Inflammatory macrophage (primary cell): ENCODE measurements at regions not wholly inside any gene's neighbourhood (a gene's known extent, or its start where the extent isn't known, plus 50 kb on each side); places are given as distances from the start of the nearest gene placed in this dataset.
A peak's percentile ranks its signal among the peaks of the same experiment; 100 is the strongest.

Experiments
- DNase-seq, 2 donors: peaks; one replicate each; pipeline ENCODE4 v3.0.0-alpha.2; 2020 to 2022

- no peak for DNase-seq
These were observed 162.3 kb downstream of the IRF8 start for GRCh38 chr16:86061318-86061695.

DNA sequence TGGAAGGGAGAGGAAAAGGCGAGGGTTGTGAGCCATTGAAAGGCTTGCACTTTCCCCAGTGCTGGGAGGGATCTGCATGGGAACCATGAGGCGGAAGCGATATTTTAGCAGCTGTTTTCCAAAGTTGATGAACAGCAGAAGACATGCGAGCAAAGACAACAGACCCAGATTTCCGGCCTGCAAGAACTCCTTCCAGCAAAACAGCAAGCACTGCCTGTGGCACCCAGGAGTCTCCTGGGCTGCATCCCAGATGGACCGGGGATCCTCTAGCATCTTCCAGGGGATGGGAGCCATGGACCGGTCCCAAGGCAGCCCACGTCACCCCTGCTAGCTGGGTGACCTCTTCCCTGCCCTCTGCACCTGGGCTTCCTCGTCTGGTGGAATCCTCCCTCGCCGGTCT, 162.8 kb downstream of the IRF8 start:
- DNase-seq: peak in 1 of 2 donors; percentile 9

DNA sequence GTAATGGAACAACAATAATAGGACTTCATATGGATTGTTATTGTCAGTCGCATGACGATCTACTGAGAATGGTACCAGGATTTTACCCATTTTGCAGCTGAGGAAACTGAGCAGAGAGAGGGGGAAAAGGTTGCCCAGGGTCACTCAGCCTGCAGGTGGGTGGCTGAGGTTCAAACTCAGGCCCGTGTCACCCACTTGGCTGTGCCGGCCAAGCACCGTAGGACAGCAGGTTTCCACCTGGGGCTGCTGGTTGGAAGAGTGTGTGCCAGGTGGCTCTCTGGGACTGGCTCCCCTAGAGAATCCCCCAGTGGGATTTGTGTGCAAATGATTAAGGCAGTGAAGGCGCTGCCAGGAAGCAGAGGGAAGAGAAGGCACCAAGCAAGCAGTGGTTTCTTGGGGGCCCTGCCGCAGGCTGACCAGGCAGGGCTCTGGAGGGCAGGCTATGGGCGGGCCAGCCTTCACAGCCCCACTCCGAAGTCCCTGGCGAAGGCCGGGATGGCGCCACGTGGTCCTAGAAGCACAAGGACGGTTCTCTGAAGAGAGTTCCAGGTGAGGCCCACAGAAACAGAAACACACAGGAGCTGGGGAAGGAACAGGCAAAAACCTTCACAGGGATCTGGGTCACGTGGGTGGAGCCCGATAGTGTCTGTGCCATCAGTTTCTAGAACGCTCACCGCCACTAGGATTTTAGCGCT, 163.5 kb downstream of the IRF8 start:
- DNase-seq: no peak

DNA sequence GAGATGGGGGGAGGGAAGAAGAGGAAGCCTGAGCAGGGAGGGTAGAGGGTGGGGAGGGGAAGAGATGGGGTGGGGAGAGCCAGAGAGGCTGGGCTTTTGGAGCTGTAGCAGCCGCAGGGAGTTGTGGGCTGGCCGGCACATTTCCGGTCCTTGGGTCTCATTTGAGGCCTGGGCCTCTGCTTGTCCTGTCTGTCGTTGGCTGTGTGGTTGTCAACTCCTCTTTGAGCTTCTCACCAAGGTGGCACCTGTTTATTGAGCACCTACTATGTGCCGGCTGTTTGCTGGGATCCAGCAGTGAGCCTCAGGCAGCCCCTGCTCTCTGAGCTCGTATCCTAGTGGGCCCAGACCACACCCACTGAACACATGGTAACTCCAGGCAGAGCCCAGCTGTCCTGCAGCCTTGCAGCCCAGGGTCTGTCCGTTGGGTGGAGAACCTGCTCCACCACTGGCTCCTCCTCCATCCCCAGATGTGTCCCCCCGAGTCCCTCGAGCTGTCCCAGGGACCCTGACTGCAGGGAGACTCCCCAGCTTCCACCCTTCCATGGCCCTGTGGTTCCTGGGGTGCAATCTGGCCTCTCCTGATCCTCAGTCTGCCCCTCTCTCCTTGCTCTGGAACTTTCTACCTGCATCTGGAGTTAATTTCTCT, 164.9 kb downstream of the IRF8 start:
- DNase-seq: no peak

- DNase-seq: no peak
These were observed 165.7 kb downstream of the IRF8 start for GRCh38 chr16:86064431-86065250.

DNA sequence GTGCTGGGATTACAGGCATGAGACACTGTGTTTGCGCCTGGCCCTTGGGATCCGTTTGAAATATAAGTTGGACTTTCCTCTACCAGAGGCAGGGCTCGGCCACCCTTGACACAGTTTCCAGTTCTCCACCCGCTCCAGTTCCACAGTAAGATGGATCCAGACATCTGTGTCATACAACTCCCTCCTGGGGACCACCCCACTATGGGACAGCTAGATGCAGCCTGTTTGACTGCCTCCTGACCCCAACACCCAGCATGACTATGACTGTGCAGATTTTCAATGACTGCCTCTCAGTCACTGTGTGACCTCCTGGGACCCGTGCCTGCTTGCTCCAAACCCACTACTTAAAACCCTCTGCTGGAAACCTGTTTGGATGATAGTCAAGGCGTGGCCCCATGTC, 166.7 kb downstream of the IRF8 start:
- no peak for DNase-seq

GRCh38 chr16:86066811-86067210, 167.8 kb downstream of the IRF8 start:
- no peak for DNase-seq

DNA sequence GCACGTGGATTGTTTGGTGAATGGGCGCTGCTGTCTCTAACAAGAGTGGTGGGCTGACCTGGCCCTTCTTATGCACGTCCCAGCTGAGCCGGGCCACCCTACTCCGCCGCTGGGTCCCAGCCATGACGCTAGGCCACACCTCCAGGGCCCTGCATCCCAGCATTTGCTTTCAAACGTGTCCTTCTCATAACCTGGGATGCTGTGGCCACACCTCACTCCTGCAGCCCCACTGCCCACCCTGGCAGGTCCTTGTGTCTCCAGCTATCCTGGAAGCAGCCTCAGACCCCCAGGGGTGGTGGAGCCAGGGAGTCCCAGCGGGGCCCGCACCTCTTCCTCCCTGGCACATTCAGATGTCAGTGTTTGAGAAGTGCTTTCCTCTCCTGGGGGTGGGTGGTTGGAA, 168.6 kb downstream of the IRF8 start:
- no peak for DNase-seq

DNA sequence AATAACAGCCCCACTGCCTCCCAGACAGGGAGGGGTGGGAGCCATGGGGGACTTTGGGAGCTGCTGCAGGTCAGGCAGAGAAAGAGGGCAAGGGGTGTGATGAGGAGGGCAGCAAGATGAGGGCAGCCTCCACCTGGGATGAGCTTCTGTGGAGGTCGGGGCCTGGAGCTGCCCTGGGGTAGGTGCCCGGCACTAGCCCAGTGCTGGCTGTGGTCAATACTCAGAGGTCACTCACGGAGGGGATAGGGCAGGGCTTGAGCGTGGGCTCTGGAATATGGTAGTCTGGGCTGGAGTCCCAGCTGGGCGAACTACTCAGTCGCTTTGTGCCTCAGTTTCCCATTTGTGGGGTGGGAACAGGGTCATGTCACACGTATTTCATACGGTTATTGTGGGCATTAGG, 169.0 kb downstream of the IRF8 start:
- no peak for DNase-seq

DNA sequence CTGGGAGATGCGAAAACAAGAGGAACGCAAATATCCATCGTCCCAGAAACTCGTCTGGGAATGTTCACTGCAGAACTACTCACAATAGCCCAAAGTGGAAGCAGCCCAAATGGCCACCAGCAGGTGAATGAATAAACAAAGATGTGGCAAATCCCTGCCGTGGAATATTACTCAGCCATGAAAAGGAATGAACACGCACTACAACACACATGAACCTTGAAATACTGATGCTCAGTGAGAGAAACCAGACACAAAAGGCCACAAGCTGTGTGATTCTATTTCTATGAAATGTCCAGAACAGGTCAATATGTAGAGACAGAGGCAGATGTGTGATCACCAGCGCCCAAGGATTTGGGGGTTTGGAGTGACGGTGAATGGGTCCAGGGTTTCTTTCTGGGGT, 169.8 kb downstream of the IRF8 start:
- DNase-seq: no peak

- no peak for DNase-seq
These were observed 170.9 kb downstream of the IRF8 start for GRCh38 chr16:86069736-86070298.

GRCh38 chr16:86070484-86070883, 171.5 kb downstream of the IRF8 start:
- no peak for DNase-seq

- DNase-seq: no peak
These were observed 172.0 kb downstream of the IRF8 start for GRCh38 chr16:86070971-86071370.

GRCh38 chr16:86071611-86072240, 172.8 kb downstream of the IRF8 start:
- DNase-seq: no peak

- peak; percentile 44 to 65 for DNase-seq
These were observed 173.6 kb downstream of the IRF8 start for GRCh38 chr16:86072328-86073102.

- no peak for DNase-seq
These were observed 174.2 kb downstream of the IRF8 start for GRCh38 chr16:86073103-86073625.

GRCh38 chr16:86073763-86074493, 175.0 kb downstream of the IRF8 start:
- no peak for DNase-seq

DNA sequence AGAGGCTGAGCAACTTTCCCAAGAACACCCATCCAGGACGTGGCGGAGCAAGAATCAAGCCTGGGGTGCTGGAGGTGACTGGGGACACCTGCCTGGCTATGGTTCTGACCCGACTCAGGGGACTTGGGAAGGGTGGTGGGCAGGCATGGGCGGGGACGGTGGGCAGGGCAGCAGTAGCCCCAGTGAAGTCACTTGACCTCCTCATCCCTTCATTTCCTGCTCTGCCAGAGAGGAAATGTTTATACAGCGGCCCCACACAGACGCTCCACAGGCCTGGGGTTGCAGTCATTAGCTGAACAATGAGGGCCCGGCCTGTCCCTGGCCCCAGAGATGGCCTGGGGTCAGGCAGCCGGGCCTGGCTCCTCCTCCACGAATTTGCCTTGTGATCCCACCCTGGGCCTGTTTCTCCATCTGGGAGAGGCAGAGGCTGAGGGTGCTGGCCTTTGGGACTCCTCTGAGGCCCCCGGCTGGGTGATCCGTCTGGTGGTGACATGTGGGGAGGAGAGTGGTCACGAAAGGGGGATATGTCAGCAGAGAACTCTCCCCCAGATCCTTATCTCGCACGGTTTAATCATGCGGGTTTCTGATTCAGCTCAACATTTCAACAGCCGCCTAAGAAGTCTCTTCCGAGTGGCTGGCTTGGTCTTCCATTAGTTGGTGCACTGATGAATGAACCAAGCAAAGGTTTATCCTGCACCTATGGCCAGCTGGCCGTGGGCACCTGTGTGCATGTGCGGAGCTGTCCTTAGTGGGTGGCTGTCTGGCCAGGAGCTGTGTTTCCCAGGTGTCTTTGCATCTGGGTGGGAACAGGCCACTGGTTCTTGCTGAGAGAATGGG, 175.9 kb downstream of the IRF8 start:
- DNase-seq: no peak

- no peak for DNase-seq
These were observed 176.5 kb downstream of the IRF8 start for GRCh38 chr16:86075488-86075785.

DNA sequence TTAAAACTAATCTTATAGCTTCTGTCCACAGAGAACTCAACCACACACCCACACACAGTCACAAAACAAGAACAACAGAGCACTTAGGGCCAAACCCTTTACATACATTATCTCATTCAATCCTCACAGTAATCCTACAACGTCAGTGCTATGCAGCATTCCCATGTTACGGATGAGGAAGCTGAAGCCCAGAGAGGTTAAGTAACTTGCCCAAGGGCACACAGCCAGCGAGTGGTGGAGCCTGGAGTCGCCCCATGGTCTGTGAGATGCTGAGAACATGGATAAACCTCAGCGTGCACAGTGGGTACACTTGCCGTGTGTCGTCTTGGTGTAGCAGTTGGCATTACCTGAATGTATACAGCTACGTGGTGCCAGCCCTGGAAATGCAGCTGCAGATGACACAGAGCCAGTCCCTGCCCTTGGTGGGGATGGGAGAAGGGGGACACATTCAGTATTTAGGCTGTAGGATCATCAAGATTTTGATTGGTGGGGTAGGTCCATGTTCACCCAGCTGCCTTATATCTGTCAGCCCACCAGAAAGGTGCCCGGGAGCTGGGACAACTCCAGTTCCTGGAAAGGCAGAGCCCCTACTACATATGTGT, 177.0 kb downstream of the IRF8 start:
- DNase-seq: no peak
